Stimulated activated naive CD8-positive, alpha-beta T cell treated with anti-CD3 and anti-CD28 coated beads, Interleukin-15, Interleukin-2, amounts not matched to agents 100 ng/mL and 50 ng/mL, for 24 hours (primary cell): ENCODE measurements at regions not wholly inside any gene's neighbourhood (a gene's known extent, or its start where the extent isn't known, plus 50 kb on each side); places are given as distances from the start of the nearest gene placed in this dataset.

Experiments
- H3K27ac Mint-ChIP-seq: one replicate; pipeline ENCODE4 v1.8.0; 2021; ENCODE audit warnings: mild to moderate bottlenecking, mixed read lengths
- H3K27me3 Mint-ChIP-seq: one replicate; pipeline ENCODE4 v1.8.0; 2021; ENCODE audit warnings: mixed read lengths
- H3K36me3 Mint-ChIP-seq: one replicate; pipeline ENCODE4 v1.8.0; 2021; ENCODE audit warnings: low read depth, mixed read lengths
- H3K4me1 Mint-ChIP-seq: one replicate; pipeline ENCODE4 v1.8.0; 2021; ENCODE audit warnings: low read depth, mixed read lengths
- H3K4me3 Mint-ChIP-seq: one replicate; pipeline ENCODE4 v1.8.0; 2021; ENCODE audit warnings: mild to moderate bottlenecking, mixed read lengths
- H3K9me3 Mint-ChIP-seq: one replicate; pipeline ENCODE4 v1.8.0; 2021; ENCODE audit warnings: mixed read lengths

DNA sequence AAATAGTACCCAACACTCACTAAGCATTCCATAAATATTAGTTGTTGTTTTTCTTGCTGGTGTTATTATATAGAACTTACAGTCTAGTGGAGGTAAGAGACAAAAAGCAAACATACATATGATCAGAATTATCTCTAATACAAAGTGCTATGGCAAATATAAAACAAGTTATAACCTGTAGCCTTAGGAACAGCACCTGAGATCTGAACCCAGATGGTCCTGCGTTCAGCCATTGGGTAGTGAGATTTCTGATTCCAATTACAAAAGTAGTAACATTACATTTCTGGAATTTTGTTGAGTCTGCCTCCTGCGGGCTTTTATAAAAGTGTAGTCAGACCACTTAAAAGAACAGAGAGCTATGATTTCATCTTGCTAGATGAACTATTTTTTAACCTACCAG lies 242.9 kb upstream of the ZNF462 start:
- Mint-ChIP-seq H3K27me3 (no peaks in the 10 kb centered on the region), H3K9me3 (no peaks in the 10 kb centered on the region), H3K36me3 (no peaks in the 10 kb centered on the region), H3K4me1 (no peaks in the 10 kb centered on the region), H3K4me3 (no peak overlapping the region), H3K27ac (no peak overlapping the region)

DNA sequence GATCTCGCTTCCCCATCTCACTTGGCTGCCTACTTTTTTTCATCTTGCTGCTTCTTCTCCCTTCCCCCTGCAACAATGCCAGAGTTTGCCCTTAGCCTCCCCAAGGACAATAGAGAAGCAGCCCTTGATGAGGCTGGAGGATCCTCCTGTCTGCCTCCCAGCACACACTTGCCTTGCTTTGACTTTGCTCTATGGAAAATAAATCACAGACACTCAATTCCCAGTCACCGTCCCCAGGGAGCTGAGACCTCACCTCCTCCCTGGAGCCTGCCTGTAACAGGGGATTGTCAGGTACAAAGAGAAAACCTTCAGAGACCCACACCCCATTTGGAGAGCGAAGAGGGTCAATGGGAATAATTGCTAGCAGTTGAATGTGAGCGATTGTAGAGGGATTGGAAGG lies 242.1 kb upstream of the ZNF462 start:
- Mint-ChIP-seq H3K27me3 (no peaks in the 10 kb centered on the region), H3K36me3 (no peaks in the 10 kb centered on the region), H3K4me1 (no peaks in the 10 kb centered on the region), H3K9me3 (no peaks in the 10 kb centered on the region), H3K27ac (no peak overlapping the region), H3K4me3 (no peak overlapping the region)

DNA sequence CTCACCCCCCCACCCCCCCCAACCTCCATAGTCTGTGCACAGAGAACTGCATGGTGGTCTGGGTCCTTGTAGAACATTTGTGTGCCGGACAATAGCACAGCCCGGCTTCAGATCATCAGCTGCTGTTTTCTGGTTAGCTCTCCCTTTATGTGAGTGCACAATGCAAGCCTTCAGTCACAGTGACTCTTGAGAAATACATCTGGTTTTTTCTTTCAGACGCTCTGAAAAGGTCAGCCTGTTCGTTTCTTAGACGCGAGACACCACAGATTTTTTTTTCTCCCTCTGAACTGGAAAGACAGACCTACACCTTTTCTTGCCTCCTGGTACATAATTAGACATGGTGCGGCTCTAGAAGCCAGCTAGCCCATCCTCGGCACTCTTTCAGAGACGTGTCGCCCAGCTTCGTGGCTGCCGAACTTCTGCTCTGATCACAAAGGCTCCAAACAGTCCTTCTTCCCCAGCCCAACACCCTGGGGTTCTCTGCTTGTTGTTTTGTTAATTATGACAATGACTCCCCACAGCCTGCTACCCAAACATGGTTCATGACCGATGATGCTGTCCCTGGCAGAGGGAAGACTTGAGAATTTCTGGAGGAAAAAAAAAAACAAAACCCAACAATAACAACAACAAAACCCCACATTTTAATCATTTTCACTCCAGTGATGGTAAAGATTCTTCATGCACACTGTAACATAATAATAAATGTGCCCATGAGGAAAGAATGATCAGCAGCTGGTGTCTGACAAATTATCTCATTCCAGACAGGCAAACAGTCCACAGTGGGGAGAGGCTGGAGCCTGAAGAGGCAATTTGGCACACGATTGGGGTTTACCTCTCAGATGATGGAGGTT lies 241.4 kb upstream of the ZNF462 start:
- H3K27me3 Mint-ChIP-seq: no peaks in the 10 kb centered on the region
- H3K36me3 Mint-ChIP-seq: no peaks in the 10 kb centered on the region
- no peak overlapping the region for H3K4me3 Mint-ChIP-seq
- H3K4me1 Mint-ChIP-seq: no peaks in the 10 kb centered on the region
- H3K27ac Mint-ChIP-seq: no peak overlapping the region
- no peaks in the 10 kb centered on the region for H3K9me3 Mint-ChIP-seq

DNA sequence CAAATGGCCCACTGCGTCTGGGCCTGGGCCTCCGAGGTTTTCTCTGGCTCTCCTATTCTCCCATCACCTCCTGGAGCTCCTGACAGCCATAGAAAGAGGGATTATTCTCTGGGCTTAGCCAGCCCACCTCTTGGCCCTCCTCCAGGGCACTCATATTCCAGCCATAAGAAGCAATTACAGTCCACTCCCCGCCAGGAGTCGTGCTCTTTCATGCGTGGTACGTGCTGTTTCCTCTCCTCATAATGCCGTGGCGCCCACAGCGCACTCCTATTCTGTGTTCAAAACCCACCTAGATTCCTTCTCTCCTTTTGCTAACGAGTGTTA lies 240.8 kb upstream of the ZNF462 start:
- Mint-ChIP-seq H3K27me3 (no peaks in the 10 kb centered on the region), H3K4me3 (no peak overlapping the region), H3K36me3 (no peaks in the 10 kb centered on the region), H3K9me3 (no peaks in the 10 kb centered on the region), H3K27ac (no peak overlapping the region), H3K4me1 (no peaks in the 10 kb centered on the region)

DNA sequence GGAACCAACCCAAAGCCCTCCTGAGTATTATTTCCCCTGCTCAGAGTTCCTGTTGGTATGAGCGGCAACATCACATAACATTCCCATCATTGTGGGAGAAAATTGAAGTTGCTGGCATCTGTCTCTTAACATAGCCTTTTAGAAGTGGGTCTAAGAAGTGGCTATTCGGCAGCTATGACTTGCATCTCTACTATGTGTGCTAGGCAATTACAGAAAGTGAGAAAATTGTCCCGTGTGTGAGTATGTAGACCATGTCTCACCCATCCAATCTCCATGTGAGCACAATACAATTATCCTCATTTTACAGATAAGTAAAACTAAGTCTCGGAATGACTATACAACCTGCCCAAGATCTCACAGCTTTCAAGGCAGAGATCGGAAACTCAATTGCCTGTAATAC lies 239.4 kb upstream of the ZNF462 start:
- no peak overlapping the region for H3K27ac Mint-ChIP-seq
- no peaks in the 10 kb centered on the region for H3K36me3 Mint-ChIP-seq
- H3K9me3 Mint-ChIP-seq: no peaks in the 10 kb centered on the region
- no peaks in the 10 kb centered on the region for H3K27me3 Mint-ChIP-seq
- no peak overlapping the region for H3K4me3 Mint-ChIP-seq
- H3K4me1 Mint-ChIP-seq: no peaks in the 10 kb centered on the region

DNA sequence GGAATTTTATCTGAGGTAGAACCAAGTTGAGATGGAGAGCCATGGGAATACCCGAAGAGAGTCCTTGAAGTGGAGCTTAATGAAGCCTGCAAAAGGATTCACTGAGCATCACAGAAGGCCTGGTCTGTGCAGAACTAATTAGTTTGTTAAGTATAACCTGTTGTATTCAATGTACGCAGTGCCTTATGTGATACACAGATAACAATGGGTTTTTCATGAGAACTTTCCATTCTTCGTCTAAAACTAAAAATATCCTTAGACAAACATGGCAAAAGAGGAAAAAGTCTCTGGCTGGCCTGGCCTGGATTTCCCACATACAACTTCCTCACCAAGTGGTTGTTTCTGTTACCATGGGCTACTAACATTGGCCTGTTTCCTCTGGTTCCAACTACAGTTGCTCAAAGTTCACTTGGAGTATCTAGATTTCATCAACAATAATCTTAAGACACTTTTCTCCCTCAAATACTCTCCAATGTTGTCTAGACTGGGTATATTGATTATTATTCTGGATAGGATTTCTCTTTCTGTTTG lies 237.6 kb upstream of the ZNF462 start:
- no peaks in the 10 kb centered on the region for H3K36me3 Mint-ChIP-seq
- H3K9me3 Mint-ChIP-seq: peaks cover 4% of the 10 kb centered on the region
- H3K27ac Mint-ChIP-seq: no peak overlapping the region
- H3K4me1 Mint-ChIP-seq: no peaks in the 10 kb centered on the region
- no peak overlapping the region for H3K4me3 Mint-ChIP-seq
- no peaks in the 10 kb centered on the region for H3K27me3 Mint-ChIP-seq

DNA sequence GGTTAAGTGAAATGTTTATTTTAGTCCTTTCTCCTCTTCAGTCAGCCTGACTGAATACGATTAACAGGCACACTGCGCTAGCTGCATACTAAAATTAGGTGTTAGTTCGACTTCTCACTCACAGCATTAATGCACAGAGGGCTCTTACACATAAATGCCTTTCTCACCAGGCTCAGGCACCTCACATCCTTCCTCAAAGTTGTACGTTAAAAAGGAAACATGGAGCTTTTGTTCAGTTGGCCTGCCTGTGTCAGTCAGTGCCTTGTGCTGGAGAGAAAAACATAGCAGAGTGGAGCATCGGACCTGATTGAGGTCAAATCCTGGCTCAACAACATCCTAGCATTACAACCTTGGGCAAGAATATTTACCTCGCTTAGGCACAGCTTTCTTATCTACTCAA lies 236.0 kb upstream of the ZNF462 start:
- Mint-ChIP-seq H3K36me3 (no peaks in the 10 kb centered on the region), H3K4me1 (no peaks in the 10 kb centered on the region), H3K4me3 (no peak overlapping the region), H3K27me3 (no peaks in the 10 kb centered on the region), H3K9me3 (peaks cover 4% of the 10 kb centered on the region), H3K27ac (no peak overlapping the region)

DNA sequence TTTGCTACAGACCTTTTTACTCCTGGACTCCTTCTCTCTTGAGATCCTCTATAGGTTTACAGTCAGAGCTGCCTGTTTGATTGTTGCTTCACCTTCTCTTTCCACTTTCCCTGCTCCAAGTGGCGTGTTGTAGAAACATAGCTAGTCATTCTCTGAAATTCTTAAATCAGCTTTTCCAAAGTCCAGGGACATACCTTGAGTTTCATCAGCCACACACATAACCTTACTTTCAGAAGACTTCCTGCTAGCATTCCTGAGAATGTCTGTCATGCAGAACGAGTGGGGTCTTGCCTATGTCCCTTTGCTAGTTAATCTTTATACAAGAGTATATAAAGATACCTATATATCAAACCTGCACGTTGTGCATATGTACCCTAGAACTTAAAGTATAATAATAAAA lies 230.3 kb upstream of the ZNF462 start:
- Mint-ChIP-seq H3K27ac (no peak overlapping the region), H3K27me3 (no peaks in the 10 kb centered on the region)

DNA sequence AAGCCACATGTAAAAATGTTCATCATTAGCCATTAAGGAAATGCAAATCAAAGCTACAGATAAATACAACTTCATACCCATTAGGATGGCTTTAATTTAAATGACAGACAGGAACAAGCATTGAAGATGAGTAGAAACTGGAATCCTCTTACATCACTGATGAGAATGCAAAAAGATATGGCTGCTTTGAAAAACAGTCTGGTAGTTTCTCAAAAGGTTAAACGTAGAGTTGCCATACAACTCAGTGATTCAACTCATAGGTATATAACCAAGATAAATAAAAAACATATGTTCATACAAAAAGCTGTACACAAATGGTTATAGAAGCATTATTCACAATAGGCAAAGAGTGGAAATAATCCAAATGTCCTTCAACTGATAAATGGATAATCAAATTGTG lies 228.8 kb upstream of the ZNF462 start:
- H3K27me3 Mint-ChIP-seq: no peaks in the 10 kb centered on the region
- no peaks in the 10 kb centered on the region for H3K36me3 Mint-ChIP-seq
- no peak overlapping the region for H3K27ac Mint-ChIP-seq
- no peak overlapping the region for H3K4me3 Mint-ChIP-seq
- peaks cover 4% of the 10 kb centered on the region for H3K9me3 Mint-ChIP-seq
- no peaks in the 10 kb centered on the region for H3K4me1 Mint-ChIP-seq

More for the DNA sequence above, 230.3 kb upstream of the ZNF462 start:
- Mint-ChIP-seq H3K4me3 (no peak overlapping the region), H3K36me3 (no peaks in the 10 kb centered on the region), H3K9me3 (peaks cover 4% of the 10 kb centered on the region), H3K4me1 (no peaks in the 10 kb centered on the region)

DNA sequence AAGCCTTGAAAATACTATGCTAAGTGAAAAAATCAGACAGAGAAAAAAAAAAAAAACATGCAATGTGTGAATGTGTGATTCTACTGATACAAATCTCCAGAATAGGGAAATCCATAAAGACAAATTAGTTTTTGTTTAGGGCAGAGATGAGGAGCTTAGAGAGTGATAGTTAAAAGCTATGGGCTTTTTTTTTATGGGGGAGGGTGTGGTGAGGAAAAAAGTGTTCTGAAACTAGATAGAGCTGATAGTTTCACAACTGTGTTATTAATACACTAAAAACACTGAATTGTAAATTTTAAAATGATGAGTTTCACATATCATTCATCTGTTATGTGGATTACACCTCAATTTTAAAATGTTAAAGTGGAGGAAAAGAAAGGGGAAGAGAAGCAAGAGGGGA lies 228.3 kb upstream of the ZNF462 start:
- Mint-ChIP-seq H3K27ac (no peak overlapping the region), H3K9me3 (no peaks in the 10 kb centered on the region), H3K36me3 (no peaks in the 10 kb centered on the region), H3K4me3 (no peak overlapping the region), H3K4me1 (no peaks in the 10 kb centered on the region), H3K27me3 (no peaks in the 10 kb centered on the region)

DNA sequence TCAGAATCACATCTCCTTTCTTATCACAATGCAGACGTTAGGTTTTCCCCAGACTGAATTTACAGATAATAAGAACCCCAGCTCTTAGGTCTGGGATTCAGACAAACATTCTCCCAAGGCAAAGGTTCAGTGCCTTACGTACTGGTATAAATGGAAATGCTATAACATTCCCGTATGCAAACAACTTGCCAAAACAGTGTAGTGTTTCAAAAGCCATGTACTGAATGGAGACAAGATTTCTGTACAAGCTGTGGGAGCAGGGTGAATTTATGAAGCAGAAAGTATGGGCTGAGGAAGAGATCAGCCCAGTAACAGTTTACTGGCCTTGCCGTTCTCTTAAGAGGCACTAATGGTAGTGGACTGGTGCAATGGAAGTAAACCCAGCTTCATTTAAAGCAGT lies 225.5 kb upstream of the ZNF462 start:
- no peaks in the 10 kb centered on the region for H3K36me3 Mint-ChIP-seq
- H3K9me3 Mint-ChIP-seq: no peaks in the 10 kb centered on the region
- no peaks in the 10 kb centered on the region for H3K27me3 Mint-ChIP-seq
- no peaks in the 10 kb centered on the region for H3K4me1 Mint-ChIP-seq
- no peak overlapping the region for H3K27ac Mint-ChIP-seq
- H3K4me3 Mint-ChIP-seq: no peak overlapping the region

DNA sequence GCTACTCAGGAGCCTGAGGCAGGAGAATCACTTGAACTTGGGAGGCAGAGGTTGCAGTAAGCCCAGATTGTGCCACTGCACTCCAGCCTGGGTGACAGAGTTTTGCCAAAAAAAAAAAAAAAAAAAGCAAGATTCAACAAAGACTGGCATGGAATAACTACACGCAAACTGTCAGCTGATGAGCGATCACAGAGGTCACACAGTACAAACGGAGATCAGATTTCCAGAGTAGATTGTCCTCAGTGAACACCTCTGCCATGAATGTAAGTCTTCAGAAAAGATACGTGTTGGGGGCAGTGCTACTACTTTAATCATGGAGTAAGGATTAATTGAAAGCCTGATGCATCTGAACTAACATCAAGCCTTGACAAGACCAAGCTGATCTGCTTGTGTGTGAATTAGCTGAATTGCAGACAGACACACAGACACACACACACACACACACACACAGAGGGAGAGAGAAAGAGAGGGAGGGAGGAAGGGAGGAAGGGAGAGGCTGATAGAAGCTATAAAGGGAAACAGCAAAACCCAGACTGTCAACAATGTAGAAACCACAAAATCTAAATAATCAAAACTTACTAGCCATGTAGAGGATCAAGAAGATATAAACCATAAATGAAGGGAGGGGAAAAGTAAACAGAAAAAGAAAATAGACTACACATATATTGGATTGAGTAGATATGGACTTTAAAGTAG lies 222.9 kb upstream of the ZNF462 start:
- Mint-ChIP-seq H3K27ac (no peak overlapping the region), H3K4me3 (no peak overlapping the region), H3K36me3 (no peaks in the 10 kb centered on the region), H3K27me3 (no peaks in the 10 kb centered on the region), H3K9me3 (peaks cover 6% of the 10 kb centered on the region), H3K4me1 (no peaks in the 10 kb centered on the region)

DNA sequence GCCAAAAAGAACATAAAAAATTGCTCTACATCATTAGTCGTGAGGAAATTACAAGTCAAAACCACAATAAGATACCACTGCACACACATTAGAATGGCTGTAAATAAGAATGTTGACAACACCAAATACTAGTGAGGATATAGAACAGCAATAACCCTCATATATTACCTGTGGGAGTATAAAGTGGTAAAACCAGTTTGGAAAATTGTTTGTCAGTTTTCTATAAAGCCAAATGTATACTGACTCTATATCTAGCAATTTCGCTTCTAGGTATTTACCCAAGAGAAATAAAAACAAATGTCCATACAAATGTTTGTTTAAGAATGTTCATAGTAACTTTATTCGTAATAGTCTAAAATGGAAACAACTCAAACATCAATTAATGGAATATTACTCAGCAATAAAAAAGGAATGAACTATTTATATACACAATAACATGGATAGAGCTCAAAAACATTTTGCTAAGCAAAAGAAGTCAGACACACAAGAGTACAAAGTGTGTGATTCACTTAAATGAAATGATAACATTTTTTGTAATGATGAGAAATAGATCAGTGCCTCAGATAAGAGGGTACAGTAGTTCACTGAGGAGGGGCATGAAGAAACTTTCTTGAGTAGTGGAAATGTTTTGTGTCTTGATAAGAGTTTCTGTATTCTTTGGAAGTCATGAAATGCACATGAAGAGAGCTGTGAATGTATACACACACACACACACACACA lies 219.6 kb upstream of the ZNF462 start:
- Mint-ChIP-seq H3K27me3 (no peaks in the 10 kb centered on the region), H3K9me3 (peaks cover 9% of the 10 kb centered on the region), H3K4me1 (no peaks in the 10 kb centered on the region), H3K36me3 (no peaks in the 10 kb centered on the region), H3K4me3 (no peak overlapping the region), H3K27ac (no peak overlapping the region)

DNA sequence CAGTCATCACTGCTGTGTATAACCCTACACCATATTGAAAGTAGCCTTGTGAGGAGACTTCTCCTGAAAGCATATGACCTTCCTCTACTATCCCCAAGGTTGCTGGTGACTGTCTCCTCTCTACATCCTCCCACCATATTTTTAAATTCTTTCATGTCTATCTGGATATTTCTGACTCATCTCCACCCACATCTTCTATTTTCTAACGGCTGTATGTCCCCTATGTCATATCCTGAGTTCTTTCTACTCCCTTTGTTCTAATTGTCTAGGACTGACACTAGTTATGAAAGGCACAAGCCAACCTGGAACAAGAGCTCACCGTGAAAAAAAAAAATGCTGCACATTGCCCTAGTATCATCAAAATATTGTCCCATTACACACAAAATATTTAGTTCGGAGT lies 218.3 kb upstream of the ZNF462 start:
- Mint-ChIP-seq H3K4me3 (no peak overlapping the region), H3K4me1 (no peaks in the 10 kb centered on the region), H3K9me3 (peaks cover 9% of the 10 kb centered on the region), H3K27ac (no peak overlapping the region), H3K27me3 (no peaks in the 10 kb centered on the region), H3K36me3 (no peaks in the 10 kb centered on the region)

DNA sequence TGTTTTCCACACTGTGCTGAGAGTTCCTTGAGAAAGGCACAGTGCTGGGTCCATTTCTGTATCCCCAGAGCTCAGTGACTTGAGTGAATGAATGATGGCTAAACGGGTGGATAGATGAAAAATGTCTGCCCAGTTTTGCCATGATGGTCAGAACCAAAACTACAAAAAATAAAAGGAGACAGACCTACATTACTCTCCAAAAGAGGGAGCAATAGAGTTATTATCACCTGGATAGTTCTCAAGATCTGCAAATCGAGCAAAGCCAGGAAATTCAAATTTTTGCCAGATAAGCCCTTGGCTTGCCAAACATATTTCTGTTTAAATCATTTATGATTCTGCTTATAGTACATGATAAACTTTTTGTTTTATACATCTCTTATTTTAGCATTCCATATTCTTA lies 214.2 kb upstream of the ZNF462 start:
- no peak overlapping the region for H3K27ac Mint-ChIP-seq
- no peak overlapping the region for H3K4me3 Mint-ChIP-seq
- peaks cover 16% of the 10 kb centered on the region for H3K9me3 Mint-ChIP-seq
- H3K4me1 Mint-ChIP-seq: no peaks in the 10 kb centered on the region
- H3K27me3 Mint-ChIP-seq: no peaks in the 10 kb centered on the region
- no peaks in the 10 kb centered on the region for H3K36me3 Mint-ChIP-seq
